GM18519 (cell line): ENCODE measurements at regions not wholly inside any gene's neighbourhood (a gene's known extent, or its start where the extent isn't known, plus 50 kb on each side); places are given as distances from the start of the nearest gene placed in this dataset.
"Not testable (repeated sequence)": the region's sequence is repeated elsewhere in the genome, so short reads cannot be mapped to it uniquely, and the experiment has no call there.

Experiments
- ATAC-seq: cut with Tn5 transposase; IDR thresholded peaks from one replicate; pipeline ENCODE4 v1.9.1; 2021; ENCODE audit warnings: mild to moderate bottlenecking, moderate library complexity; ENCODE audit not compliant: unreplicated experiment, low FRiP score

DNA sequence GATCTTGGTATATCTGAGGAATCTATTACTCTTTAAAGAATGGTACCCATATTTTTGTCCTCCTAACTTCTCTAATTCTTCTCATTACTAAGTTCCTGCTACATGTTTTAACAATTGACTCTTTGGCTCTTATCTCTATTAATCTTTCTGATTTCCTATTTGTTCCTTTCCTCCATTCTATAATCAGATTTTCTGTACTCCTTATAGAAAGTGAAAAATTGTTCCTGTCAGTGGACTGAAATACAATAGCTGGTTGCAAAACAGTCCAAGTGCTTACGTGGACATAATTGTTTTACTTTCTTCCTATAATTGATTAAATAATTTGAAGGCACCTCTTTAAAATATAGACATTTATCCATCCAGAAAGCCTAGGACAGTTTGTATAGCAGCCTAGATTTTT lies 86.7 kb upstream of the PTHLH start:
- no peak for ATAC-seq

DNA sequence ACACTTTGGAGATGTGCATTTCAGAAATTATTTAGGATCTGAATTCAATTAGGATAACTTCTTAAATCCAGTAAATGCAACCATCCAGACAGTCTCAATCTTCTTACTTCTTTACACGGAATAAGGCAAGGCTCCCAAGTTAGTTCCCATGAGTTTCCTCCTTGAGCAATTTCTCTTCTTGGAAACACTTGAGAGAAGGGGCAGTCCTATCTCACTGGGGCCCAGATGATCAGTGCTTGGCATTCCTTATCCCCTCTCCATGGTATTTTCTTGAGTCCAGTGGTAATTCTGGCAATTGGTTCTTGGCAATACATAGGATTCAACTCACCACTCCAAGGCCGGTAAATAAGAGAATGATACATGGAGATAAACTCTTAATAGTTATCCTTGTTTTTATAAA lies 87.1 kb upstream of the PTHLH start:
- no peak for ATAC-seq

DNA sequence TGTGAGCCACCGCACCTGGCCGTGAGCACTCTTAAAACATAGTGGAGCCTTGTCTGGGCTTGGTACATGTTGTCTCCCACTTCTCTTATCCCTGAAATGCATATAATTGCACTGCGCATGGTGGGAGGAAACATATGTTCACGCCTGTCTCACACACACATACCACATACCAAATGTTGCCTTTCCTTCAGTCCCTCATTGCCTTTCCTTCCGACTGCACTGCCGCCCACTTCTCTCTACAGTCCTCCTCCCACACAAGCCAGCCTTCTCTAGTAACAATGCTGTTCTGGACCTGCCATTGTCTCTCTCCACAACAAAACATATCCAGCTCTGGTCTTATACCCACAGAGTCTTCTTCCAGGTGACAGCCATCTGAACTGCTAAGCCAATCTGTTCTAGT lies 88.3 kb upstream of the PTHLH start:
- no peak for ATAC-seq

DNA sequence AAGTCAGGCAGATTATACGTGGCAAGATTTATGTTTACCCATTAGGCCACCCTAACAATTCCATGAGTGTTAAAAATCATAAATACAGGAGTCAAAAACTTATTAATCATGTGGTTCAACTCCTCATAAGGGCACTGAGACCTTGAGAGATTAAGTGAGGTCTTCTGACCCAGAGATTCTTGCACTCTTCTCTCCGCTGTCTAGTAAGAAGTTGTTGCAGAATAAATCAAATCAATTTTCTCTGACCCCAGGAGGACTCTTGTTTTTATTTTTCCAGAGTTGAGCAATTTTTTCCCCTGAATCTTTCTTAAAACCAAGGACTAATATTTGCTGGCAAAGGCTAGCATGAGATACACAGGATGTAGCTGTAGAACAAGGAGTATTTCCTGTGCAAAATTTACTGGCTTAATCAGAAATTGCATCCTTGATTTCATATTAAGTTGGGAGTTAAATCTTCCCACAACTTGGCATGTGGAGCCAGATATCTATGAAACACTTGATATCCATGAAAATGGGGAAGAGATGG lies 90.9 kb upstream of the PTHLH start:
- ATAC-seq = no peak

GRCh38 chr12:28065374-28065773 lies 92.8 kb upstream of the PTHLH start:
- no peak for ATAC-seq

- ATAC-seq = no peak
Observed at GRCh38 chr12:28065889-28066630, 93.5 kb upstream of the PTHLH start.

- no peak for ATAC-seq
Observed at GRCh38 chr12:28066879-28067278, 94.3 kb upstream of the PTHLH start.

- no peak for ATAC-seq
Observed at GRCh38 chr12:28068467-28068866, 95.9 kb upstream of the PTHLH start.

GRCh38 chr12:28079539-28079938 lies 107.0 kb upstream of the PTHLH start:
- ATAC-seq = no peak

DNA sequence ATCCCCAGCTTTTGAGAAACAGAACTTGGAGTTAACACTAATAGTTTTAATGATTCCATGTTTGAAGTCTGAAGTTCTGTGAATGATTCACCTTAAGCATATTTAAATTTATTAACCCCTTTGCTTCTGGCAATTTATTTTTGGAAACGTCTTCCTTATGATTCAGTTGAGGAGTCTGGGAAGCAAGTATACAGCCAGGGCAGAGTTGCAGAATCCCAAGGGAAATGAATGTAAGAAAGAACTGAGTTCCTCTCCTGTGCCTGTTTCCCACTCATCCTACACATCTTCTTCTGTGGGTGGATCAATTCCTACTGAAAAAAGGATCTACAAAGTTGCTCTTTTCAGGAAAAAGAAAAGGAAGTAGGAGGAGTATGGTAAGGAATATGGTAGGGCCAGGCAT lies 108.2 kb upstream of the CCDC91 start:
- ATAC-seq = no peak

- no peak for ATAC-seq
Observed at GRCh38 chr12:28083840-28084678, 106.2 kb upstream of the CCDC91 start.

- peak; percentile 56 for ATAC-seq
Observed at GRCh38 chr12:28086521-28087155, 103.6 kb upstream of the CCDC91 start.

DNA sequence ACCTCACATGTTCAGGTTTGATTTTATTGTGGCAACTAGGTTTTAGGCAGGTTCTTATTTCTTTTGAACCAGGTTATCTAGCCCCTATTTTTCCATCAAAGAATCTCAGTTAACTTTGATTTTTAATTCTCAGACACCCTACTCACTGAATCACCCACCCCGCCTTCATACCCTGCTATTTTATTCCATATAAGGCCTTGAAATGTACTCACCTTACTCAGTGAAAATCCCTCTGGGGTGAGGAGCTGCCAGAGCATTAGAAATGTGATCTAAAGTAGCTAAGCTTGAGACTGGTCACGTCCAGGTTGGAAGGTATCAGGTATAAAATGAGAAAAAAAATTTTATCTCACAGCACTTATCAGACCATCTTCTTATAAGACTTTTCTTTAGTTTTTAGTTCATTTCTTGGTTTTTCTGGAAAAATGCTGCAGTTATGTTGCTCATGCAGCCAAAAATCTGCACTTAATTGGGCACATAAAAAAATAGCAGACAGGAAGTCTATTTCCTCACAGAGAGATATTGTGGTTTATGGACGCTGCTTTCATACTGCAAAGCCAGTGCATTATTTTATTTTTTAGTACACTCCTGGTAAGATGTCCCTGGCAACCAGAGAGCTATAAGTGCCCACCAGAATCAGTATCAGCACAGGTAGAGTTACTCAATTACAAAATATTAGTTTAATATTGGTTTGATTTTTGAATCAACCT lies 101.5 kb upstream of the CCDC91 start:
- ATAC-seq = no peak

DNA sequence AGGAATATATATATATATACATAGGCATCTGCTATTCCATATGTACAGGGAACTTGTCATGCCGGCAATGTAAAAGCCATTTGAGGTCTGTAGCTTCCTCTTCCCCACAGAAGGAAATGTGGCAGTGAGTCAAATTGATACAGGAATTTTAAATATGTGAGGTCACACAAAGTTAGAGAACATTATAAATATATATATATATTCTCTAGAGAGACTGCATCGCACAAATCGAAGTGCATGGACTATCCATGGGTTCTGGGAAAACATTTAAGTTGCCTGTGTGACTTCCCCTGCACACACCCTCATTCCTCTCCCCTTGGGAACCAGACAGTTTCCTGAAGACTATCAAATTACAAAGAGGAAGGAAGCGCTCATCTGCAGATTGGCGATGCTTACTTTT lies 100.9 kb upstream of the CCDC91 start:
- ATAC-seq = no peak

DNA sequence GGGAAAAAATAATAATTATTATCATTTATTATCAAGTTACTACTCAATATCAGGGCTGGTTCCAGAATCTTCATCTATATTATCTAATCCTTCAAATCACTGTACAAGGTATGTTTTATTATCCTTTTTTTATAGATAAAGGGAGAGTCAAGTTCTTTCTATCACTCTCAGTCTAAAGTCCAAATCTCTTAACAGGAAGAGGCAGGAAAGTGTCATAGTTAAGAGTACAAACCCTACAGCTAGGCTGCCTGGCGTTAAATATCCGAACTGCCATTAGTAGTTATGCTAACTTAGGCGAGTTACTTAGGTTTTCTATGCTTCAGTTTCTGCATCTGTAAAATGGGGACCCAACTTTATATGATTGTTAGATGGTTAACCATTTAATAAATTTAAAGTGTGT lies 99.4 kb upstream of the CCDC91 start:
- no peak for ATAC-seq

DNA sequence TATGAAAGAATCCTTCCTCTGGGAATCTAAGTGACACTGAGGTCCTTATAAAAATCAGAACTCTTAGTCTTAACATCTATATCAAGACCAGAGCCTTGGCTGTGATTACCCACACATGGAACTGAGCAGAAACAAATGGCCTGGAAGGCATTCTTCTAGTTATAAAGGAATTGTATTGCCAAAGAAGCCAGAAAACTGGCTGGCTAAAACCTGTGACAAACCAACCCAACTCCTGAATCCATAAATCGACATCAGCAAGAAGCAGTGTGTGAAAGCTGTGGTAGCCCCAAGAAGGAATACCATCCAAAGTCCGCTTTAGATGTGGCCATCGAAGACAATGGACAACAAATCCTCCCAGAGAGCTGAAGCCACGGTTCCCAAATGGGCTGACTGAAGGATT lies 97.9 kb upstream of the CCDC91 start:
- ATAC-seq = no peak

DNA sequence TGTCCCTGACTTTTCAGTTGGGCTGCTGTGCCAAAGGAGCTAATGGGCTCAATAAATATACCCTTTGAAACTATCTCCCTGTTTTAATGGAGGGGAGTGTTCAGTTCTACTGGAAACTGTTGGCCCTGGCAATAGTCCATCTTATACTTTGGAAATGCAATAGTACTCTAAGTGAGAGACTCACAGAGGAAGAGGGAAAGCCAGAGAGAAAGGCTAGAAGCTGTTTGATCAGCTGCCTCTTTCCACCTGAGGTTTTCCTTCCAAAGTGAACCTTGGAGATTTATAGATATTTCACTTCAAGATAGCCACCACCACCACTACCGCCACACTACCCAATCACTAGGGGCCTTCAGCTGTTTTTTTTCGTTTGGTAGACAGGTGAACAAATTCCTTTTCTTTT lies 93.6 kb upstream of the CCDC91 start:
- ATAC-seq = no peak

- no peak for ATAC-seq
Observed at GRCh38 chr12:28097221-28097620, 93.0 kb upstream of the CCDC91 start.

GRCh38 chr12:28099245-28099644 lies 91.0 kb upstream of the CCDC91 start:
- ATAC-seq = not testable (repeated sequence)

- no peak for ATAC-seq
Observed at GRCh38 chr12:28099871-28100270, 90.4 kb upstream of the CCDC91 start.

- ATAC-seq = no peak
Observed at GRCh38 chr12:28100717-28101116, 89.5 kb upstream of the CCDC91 start.
